Muscle of back (tissue), 3 donors: ENCODE measurements at regions not wholly inside any gene's neighbourhood (a gene's known extent, or its start where the extent isn't known, plus 50 kb on each side); places are given as distances from the start of the nearest gene placed in this dataset.

ENCODE experiments used
- DNase-seq, 3 donors: peaks; one replicate each; pipeline versions ENCODE4 v3.0.0 to v3.0.0-alpha.2; 2013

DNA sequence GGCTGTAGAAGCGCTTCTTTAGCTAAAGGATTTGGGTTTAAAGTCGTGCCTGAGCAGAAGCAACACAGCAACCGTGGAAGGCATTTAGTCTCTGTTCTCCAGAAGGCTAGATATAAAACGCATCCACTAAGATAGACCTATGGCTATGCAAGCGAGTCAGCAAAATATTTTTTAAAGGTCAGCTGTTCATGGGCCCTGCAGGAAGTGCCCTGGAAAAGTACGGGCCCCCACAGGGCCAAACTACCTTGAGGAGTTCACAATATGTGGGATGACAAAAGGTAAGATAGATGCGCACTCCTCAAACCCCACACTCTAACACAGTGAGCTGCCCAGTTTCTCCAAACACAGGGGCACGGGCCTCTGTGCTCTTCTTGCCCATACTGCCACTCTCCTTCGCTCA is 261.6 kb downstream of the VPS13C start:
- DNase-seq = no peak

DNA sequence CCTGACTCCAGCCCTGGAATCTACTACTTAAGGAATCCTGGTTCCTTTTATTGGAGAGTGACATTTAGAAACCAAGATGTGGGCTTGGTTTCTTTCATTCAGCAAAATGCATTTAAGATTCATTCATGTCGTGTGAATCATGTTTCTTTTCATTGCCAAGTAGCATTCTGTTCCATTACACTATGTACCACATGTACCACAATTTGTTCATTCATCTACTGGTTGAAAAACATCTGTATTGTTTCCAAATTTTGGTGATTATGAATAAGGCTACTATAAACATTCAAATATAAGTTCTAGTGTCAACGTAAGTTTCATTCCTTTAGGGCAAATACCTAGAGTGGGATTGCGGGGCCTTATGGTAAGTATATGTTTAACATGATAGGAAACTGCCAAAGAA is 264.2 kb downstream of the VPS13C start:
- DNase-seq = peak in 1 of 3 donors; percentile 7

DNA sequence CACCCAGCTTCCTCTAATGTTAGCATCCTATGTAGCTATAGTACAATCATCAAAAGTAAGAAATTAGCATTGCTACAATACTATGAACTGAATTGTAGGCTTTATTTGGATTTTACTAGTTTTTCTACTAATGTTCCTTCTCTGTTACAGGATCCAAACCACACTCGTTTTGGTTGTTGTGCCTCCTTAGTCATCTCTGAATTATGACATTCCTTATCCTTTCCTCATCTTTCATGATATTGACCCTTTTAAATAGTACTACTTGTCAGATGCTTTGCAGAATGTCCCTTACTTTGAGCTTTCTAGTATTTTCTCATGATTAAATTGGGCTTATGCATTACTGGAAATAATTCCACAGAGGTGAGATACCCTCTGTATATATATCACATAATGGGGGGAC is 265.4 kb downstream of the VPS13C start:
- DNase-seq = peak in 1 of 3 donors; percentile 17

DNA sequence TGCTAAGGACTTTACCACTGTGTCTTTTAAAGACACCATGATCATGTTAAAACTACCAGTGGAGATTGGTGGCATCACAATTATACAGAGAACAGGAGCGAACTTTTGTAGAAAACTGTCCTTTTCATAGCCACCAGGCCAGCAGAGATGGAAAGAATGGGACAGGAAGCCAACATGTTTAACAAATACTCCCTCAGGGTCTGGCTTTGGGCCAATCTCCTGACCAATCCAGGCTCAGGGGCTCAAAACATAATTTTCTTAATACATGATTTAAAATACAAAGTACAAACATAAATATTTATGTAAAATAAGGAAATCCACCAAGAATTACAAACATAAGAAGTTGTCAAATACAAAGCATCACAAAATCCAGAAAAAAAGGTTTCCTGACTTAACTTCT is 266.0 kb downstream of the VPS13C start:
- no peak for DNase-seq

DNA sequence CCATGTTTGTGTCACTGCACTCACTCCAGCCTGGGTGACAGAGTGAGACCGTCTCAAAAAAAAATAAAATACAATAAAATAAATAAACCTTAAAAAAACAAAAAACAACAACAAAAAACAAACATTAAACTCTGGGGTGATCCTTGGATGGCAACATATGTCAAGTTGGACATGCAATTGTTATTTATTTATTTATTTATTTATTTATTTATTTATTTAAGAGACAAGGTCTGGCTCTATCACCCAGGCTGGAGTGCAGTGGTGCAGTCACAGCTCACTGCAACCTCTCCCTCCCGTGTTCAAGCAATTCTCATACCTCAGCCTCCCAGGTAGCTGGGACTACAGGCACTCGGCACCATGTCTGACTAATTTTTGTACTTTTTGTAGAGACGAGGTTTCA is 275.5 kb downstream of the VPS13C start:
- DNase-seq = no peak

DNA sequence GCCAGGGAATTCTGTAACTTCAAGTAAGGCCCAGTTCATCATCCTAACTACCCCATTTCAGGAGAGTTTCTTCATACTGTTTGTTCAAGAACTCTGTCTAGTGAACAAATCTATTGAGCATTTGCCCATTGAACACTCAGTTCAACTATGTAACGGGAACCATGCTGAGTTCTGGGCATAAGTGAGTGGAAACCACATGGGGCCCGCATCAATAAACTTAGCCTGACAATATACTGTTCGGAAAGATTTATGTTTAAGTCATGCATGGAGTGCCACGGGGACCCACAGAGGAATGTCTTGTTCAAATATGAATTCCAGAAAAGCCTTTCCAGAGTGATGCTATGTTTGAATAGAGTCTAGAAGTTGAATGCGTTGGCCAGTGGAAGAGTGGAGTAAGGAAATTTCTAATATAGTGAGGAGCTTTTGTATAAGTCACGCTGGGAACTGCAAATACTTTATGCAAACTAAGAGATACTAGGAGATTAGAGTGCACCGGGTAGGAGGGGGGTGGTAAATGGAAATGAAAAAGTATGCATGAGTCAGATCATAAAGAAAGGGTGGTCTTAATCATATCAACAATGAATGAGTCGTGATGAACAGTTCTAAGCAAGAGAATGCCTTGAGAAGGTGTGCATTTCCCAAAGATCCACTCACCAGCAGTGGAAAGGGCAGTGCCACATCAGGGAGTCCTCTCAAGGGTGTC is 279.8 kb downstream of the VPS13C start:
- DNase-seq = peak in 1 of 3 donors; percentile 11

DNA sequence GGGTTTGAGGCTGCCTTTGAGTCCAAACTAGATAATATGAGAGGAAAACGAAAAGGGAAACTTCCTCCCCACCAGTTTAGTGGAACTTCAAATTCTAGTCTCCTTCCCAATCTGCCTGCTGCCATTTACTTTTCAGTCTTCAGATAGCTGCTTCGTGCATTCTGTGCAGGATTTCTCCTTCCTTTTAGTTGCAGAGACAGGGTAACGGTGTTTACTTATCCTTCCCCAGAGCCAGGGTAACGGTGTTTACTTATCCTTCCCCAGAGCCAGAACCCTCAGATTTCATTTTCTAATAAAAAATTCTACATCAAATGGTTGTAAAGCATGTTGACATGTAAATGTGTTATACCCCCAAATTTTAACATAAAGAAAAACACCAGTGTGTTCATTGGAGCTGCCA is 282.6 kb downstream of the VPS13C start:
- DNase-seq = no peak

DNA sequence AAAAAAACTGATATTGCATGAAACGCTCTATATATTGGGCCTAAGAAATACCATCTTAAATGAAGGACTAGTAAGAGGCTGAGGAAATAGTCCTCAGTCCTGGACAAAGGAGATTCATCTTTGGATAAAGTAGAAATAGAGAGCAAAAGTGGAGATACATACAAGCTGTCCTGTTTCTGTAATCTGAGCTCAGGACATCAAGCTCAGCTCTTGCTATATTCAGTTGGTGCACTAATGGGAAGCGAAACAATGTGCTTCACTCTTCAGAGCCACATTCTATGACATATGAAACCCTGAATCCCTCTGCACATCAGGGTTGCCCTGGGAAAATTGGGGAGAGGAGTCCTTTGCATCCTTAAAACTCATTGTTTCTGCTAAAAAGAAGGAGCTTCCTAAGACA is 290.7 kb downstream of the VPS13C start:
- no peak for DNase-seq

DNA sequence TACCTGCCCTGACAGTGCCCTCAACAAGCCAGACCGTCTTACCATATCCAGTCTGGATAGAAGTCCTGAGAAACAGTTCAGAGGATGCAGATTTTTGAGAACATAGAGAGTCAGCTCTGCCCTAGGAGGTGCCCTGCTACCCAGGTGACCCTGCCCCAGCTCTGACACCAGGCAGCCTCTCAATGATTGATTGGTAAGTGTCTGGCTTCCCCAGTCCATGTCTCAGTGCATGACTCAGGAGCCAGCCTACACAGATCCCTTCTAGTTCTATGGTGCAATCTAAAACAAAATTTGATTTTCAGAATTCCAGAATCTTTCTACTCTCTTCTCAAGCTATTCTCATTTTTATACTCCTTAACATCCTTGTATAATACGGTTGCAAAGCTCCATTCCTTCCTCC is 292.1 kb downstream of the VPS13C start:
- DNase-seq = no peak

DNA sequence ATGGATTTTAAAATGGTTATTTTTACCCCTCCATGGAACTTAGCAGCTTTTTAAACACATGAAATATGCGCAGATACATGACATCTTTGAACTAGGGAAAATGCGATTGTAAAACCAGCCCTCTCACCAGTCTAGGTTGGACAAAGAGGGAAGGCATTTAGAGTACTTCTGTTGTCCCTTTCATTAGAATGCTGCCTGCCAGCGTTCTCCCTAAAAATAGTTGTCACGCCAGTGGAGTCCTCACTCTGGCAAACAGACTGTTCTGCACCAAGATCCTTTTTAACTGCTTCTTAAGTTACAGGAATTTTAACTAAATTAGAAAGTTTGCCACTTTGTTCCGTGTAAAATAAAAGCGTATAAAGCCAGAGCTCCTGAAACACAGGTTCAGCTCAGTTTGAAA is 295.3 kb downstream of the VPS13C start:
- DNase-seq = no peak

DNA sequence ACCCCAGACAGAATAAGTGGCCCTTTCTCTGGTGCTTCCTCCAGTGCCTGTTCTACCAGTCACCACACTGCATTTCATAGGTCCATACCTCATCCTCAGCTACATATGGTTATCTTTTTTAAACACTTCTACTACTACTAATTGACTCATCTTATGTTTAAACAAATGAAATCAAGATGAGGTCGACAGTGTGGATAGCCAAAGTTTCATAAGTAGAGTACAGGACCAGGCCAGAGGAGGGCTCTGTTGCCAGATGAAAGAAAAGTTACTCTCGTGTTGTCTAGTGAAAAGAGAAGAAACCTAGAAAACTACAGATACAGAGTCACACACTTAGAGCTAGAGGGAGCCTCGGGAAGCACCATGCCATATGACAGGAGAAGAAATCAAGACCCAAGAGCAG is 296.1 kb downstream of the VPS13C start:
- DNase-seq = no peak

DNA sequence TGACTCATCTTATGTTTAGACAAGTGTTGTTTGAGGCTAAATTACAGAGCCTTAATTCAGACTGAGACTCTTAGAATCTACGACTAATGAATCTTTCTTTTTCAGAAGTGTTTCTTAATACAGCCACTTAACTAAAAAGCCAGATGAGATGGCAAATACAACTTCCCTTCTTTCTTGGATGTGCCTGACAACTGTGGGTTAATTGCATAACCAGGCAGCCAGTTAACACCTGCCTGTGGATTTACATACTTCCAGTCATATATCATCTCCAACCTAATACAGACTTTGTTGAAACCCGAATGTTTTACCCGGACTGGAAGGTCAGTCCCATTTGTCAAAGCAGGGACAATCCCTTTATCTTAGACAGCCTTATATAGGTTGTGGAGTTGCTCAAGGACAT is 297.6 kb downstream of the VPS13C start:
- DNase-seq = no peak

DNA sequence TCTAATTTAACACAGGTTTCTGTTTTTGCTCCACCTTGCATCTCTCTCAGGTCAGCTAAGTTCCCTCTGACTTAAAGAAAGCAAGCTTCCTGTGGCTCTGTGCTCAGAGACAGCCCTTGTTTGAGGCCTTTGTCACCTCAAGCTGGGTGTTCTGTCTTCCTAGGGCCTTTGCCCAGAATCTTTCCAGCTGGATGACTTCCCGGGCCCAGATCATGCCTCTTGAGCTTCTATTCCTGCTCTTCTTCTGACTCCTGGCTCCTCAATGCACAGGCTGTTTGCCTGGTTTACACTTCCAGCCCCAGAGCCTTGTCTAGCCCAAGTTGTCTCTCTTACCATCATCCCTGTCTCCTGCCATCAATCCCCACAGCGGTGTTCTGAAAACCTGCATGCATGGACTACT is 300.6 kb downstream of the VPS13C start:
- DNase-seq = no peak

DNA sequence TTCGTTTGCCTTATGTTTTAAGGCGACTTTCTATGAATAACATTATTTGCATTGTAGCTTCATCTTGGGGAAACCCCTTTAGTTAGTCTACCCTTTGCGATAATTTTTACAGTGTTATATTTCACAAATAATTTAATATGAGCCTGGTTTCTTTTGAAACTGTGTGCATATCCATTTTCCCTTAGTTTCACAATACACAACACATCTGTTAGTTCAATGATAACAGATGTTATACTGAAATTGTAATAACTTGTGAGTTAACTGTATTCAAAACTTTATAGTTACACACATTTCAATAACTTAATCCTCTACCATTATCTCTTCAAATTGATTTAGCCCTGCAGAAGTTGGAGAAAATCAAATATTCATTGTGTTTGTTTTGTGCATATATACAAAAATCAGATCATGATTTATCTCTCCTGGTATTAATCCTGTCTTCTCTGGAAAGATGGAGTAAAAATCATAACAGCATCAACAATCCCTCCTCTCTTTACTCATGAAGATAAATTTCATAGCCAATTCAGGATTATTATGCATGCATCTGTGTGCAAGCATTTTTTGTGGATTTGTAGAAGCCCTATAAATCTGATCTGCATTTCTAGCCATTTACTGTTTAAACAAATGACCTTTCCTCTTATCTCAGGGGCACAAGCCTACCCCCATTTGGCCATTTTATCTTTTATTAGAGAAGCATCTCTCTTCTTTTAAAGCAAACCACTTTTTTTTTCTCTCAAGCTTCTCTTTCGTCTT is 304.0 kb downstream of the VPS13C start:
- peak in 1 of 3 donors; percentile 11 for DNase-seq

DNA sequence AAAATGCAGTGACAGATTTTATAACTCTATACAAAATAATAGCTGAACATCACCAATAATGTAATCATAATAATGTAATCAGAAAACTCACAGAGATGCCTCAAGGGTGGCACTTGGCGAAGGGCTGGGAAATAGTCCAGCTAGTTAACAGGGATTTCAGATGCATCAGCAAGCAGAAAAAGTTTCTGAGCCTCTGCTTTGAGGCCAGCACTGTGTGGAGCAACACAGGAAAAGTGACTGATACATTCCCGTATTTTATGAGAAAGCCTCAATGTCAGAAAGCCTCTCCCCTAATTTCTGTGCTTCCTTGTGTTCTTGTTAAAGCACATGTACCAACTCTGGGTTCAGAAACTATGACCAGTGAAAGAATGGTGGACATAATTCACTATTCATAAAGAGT is 304.8 kb downstream of the VPS13C start:
- no peak for DNase-seq

DNA sequence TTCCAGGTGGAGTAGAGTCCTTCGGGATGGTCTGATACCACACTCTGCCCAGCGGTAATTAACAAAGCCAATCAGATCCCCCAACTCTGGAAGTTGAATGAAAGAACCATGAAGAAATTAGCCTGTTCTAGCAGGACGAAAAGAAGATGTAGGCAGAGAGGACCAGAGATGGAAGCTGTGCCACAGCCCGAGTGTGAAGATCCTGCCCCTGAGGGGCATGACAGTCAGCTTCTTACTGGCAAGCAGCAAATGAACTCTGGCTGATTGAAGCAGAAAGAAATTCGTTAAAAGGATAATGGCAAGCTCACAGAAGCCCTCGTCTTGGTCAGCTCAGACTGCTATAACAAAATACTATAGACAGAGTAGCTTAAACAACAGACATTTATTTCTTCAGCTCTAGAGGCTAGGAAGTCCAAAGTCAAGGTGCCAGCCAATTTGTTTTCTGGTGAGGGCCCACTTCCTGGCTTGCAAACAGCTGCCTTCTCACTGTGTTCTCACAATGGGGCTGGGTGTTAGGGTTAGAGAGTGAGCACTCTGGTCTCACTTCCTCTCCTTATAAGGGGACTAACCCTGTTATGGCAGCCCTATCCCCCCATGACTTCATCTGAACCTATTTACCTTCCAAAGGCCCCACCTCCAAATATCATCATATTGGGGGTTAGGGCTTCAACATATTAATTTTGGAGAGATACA is 307.1 kb downstream of the VPS13C start:
- DNase-seq = no peak

DNA sequence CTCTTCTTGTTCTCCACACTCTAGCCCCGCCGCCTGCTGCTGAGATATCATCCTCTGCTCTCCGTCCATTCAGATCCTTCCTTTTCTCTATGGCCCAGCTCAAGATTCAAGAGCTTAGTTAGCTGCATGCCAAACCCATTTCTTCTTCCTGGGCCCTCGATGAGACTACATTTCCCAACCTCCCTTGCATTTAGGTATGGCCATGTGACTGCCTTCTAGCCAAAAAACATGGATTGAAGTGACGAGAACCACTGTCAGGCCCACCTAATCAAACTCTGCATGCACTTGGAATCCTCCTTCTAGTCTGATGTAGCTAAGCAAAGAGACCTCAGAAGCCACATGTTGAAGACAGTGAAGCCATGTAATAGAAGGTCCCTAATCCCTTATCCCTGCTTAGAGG is 308.2 kb downstream of the VPS13C start:
- DNase-seq = no peak

DNA sequence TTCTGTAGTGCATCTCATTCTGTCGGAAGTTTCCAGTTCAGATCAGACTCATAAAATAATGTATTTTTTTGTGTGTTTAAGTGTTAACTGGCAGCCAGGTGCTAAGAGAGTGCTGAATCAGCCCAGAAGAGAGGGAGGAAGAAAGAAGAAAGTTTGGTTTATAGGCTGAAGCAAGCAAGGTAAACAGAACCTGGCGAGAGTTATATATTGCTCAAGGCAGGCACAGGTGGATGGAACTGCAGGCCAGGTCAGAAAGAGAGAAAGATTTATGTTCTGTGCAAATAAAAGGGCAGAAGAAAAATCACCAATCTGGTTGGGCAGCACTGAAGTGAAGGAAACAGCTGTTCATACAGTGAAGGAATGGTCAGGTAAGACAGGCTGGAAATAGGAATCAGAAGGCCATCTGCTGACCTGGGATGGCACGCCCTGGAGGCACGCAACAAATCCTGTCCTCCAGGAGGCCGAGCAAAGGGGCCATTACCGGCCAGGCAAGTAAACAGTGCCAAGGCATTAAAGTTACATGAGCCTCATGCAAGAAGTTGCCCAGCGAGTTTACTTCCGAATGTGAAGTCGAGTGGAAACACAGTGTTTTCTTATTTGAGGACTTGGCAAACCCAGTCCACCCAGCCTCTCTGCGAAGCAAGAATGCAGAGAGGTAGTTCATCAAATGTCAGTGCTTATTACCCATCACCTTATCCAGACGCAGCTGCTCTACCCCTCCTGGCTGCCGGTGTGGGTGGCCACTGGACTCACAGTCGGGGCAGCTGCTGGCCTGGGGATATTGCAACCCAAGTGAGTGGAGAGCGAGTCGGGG is 309.8 kb downstream of the VPS13C start:
- no peak for DNase-seq

DNA sequence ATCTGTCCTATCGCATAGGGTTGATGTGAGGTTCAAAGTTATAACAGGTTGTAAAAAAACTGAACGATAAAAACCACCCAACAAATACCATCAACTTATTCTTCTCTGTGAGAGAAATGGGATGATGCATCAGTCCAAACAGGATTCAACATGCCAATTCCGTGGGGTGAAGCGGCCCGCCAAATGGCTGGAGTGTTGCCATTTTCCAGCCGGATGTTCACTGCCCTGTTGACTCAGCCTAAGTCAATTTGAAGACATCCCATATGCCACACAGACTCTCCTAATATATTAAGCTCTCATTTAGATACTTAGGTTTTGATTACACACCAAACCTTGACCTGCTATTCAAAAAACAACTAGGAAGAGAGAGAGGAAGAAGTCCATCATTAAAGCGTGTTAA is 311.1 kb downstream of the VPS13C start:
- no peak for DNase-seq

DNA sequence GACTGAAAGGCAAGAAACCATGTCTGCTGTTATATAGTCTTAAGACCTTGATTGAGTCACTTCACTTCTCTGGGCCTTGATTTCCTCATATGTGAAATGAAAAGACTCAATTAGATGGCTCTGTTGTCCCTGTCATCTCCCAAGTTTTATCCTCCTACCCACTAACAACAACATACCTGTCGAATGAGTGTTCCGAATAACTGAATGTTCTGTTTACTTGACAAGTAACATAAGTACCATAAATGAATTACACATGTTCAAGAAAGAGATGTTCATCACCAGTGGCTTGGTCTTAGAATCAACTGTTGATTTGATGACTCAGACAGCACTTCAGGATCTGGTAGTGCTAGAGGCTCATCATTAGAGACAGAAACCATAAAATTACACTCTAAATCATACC is 311.7 kb downstream of the VPS13C start:
- no peak for DNase-seq

DNA sequence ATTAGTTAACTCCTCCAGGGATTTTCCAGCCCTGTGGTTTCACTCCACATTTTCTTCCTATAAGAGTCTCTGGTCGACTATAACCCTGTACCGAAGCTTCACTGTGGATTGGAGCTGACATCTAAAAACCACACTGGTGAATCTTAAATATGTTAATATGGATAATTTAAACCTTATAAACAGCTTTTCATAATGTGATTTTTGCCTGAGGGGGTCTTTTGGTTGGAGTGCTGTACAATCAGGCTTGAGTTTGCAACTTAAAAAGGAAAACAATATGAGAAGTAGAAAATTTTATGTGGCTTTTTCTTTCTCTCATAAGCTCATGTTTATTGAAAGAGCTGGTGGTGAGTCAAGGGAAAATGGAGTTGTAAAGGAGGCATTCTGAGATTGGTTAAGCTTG is 313.7 kb downstream of the VPS13C start:
- no peak for DNase-seq

DNA sequence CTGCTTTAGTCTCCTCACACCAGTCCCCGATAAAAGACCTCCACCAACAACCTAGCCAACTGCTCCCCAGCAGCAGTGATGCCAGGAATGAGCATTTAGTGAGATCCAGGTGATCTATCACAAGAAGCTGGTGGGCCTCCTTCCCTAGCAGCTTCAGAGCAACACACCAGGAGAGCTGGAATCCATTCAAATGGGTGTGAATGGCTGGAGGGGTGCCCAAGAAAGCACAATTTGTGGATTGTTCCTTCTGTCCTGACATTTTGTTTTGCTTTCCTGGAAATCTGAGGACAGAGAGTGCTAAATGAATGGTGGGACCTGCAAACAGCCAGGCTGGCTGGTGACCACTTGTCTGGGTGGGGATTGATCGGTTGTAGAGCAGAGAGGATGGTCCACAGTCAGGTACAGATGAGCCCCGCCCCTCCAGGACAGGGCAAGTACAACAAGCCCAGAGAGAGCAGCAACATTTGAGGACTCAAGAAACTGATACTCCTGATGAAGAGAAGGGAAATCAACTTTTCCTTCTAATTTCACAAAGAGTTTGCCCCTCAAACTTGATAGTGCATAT is 316.8 kb downstream of the VPS13C start:
- DNase-seq = no peak
